SK-N-SH (cell line): ENCODE measurements at regions not wholly inside any gene's neighbourhood (a gene's known extent, or its start where the extent isn't known, plus 50 kb on each side); places are given as distances from the start of the nearest gene placed in this dataset.

Experiments
- CHD2 ChIP-seq: fragments of 150-350 bp; IDR thresholded peaks from 2 replicates; pipeline ENCODE4 v1.6.1; 2018; ENCODE audit warnings: low read length; ENCODE audit not compliant: partially characterized antibody
- RAD21 ChIP-seq: IDR thresholded peaks from 2 replicates; pipeline ENCODE4 v1.6.1; 2012; ENCODE audit warnings: mild to moderate bottlenecking, low read length

DNA sequence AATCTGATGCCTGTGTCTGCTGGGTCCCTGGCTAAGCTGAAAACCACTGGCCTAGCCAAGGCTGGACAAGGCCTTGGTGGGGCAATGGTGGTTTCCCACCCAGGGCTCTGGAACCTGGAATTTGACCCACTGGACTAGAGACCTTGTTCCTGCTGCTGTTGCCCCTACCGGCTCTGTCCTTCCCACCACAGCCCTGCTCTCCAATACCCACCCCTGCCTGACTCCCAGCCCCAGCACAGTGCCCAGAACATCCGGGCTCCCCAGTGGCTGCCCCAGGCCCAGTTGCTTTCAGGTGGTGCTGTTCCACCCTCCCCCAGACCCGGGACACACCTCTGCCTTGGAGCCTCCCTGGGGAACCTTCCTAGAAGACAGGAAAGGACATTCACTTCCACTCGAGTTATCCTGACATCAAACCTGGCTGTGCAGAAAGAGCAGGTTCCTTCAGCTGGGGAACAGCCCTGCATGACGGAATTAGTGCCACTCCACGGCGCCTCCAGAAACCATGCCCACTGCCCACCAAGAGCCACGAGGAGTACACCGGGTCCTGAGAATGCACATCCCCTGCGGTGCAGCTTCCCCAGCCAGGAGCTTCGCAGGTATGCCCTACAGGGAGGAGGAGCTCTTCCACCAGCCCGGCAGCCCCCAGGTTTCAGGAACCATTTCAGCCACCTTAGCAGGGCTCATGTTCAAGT lies 152.8 kb downstream of the OAT start:
- TF ChIP-seq CHD2 (no peak), RAD21 (no peak)
